ENCODE measurements at regions not wholly inside any gene's neighbourhood (a gene's known extent, or its start where the extent isn't known, plus 50 kb on each side); places are given as distances from the start of the nearest gene placed in this dataset.
"Not testable (repeated sequence)": the region's sequence is repeated elsewhere in the genome, so short reads cannot be mapped to it uniquely, and the experiment has no call there.

GRCh38 chr17:27038676-27039075 lies 255.2 kb upstream of the WSB1 start:
- no peaks in the 10 kb centered on the region for H3K36me3 ChIP-seq
- H3K4me3 ChIP-seq = no peak overlapping the region
- H3K9me3 ChIP-seq = no peaks in the 10 kb centered on the region
- H3K4me1 ChIP-seq = no peaks in the 10 kb centered on the region
- intact Hi-C loops (cut with DNase I) = no loop called here
- no peak for TF ChIP-seq CTCF (IDR thresholded peaks at IDR 0.05)
- TF ChIP-seq POLR2A (IDR thresholded peaks at IDR 0.05) = no peak
- DNase-seq (no peak), ATAC-seq (no peak)
- WGBS (ENCODE audit: insufficient coverage, low coverage, low lambda C conversion rate, missing lambda C conversion rate) = 10% methylated on average over 2 of the region's 2 CpGs
- no peaks in the 10 kb centered on the region for H3K27me3 ChIP-seq
- H3K27ac ChIP-seq = no peak overlapping the region

- H3K9me3 ChIP-seq; H3K4me3 ChIP-seq; ATAC-seq; H3K27ac ChIP-seq; H3K36me3 ChIP-seq; DNase-seq; intact Hi-C loops (cut with DNase I); H3K4me1 ChIP-seq; H3K27me3 ChIP-seq: not testable (repeated sequence)
- WGBS (ENCODE audit: insufficient coverage, low coverage, low lambda C conversion rate, missing lambda C conversion rate) = 18% methylated on average over 5 of the region's 12 CpGs
These were observed 248.9 kb upstream of the WSB1 start for GRCh38 chr17:27045039-27045438.

- WGBS (ENCODE audit: insufficient coverage, low coverage, low lambda C conversion rate, missing lambda C conversion rate) = no CpG with 5 or more reads among the region's 3 CpGs
- no peak for ATAC-seq
- no peaks in the 10 kb centered on the region for H3K27me3 ChIP-seq
These were observed 244.7 kb upstream of the WSB1 start for GRCh38 chr17:27049104-27049784.

GRCh38 chr17:27065588-27065987 lies 228.3 kb upstream of the WSB1 start:
- Histone ChIP-seq H3K4me3 (no peak overlapping the region), H3K27me3 (no peaks in the 10 kb centered on the region), H3K9me3 (no peaks in the 10 kb centered on the region), H3K27ac (no peak overlapping the region), H3K4me1 (no peaks in the 10 kb centered on the region), H3K36me3 (no peaks in the 10 kb centered on the region)
- TF ChIP-seq POLR2A (IDR thresholded peaks at IDR 0.05) (no peak), CTCF (IDR thresholded peaks at IDR 0.05) (no peak)
- DNase-seq (no peak), ATAC-seq (no peak)
- 40% methylated on average over 1 of the region's 4 CpGs for WGBS (ENCODE audit: insufficient coverage, low coverage, low lambda C conversion rate, missing lambda C conversion rate)
- intact Hi-C loops (cut with DNase I) = no loop called here

More at GRCh38 chr17:27049104-27049784, 244.7 kb upstream of the WSB1 start:
- Histone ChIP-seq H3K4me1 (no peaks in the 10 kb centered on the region), H3K4me3 (no peak overlapping the region), H3K9me3 (no peaks in the 10 kb centered on the region), H3K36me3 (no peaks in the 10 kb centered on the region), H3K27ac (no peak overlapping the region)
- intact Hi-C loops (cut with DNase I) = no loop called here
- TF ChIP-seq POLR2A (IDR thresholded peaks at IDR 0.05) (no peak), CTCF (IDR thresholded peaks at IDR 0.05) (no peak)
- DNase-seq = no peak

- TF ChIP-seq POLR2A (IDR thresholded peaks at IDR 0.05) (no peak), CTCF (IDR thresholded peaks at IDR 0.05) (no peak)
- DNase-seq = no peak
- no peak overlapping the region for H3K4me3 ChIP-seq
- WGBS (ENCODE audit: insufficient coverage, low coverage, low lambda C conversion rate, missing lambda C conversion rate) = 29% methylated on average over 2 of the region's 2 CpGs
- H3K9me3 ChIP-seq = no peaks in the 10 kb centered on the region
- intact Hi-C loops (cut with DNase I) = no loop called here
- no peaks in the 10 kb centered on the region for H3K27me3 ChIP-seq
- no peak for ATAC-seq
- H3K27ac ChIP-seq = no peak overlapping the region
- H3K36me3 ChIP-seq = no peaks in the 10 kb centered on the region
- no peaks in the 10 kb centered on the region for H3K4me1 ChIP-seq
These were observed 227.6 kb upstream of the WSB1 start for GRCh38 chr17:27066315-27066714.

Data from right lobe of liver (tissue), 6 donors.